Neural cell (in vitro differentiated cells): ENCODE measurements at regions not wholly inside any gene's neighbourhood (a gene's known extent, or its start where the extent isn't known, plus 50 kb on each side); places are given as distances from the start of the nearest gene placed in this dataset.

Source experiments
- H2AFZ ChIP-seq: fragments of 200-600, 300-800 bp; sonication (generic), shearing (Covaris generic); 2 replicates; pipeline ENCODE4 v1.6.0; 2014; ENCODE audit warnings: low read depth, mild to moderate bottlenecking, antibody characterized with exemption, low read length, moderate library complexity
- H3F3A ChIP-seq: fragments of 200-600 bp; shearing (Covaris generic); 2 replicates; pipeline ENCODE4 v1.6.1; 2016; ENCODE audit warnings: mild to moderate bottlenecking, moderate library complexity, mixed read lengths, antibody characterized with exemption, low read length; ENCODE audit not compliant: insufficient read depth, poor library complexity, severe bottlenecking
- H3K27ac ChIP-seq: fragments of 200-600, 300-800 bp; sonication (generic), shearing (Covaris generic); 2 replicates; pipeline ENCODE4 v1.5.1; 2014; ENCODE audit warnings: mild to moderate bottlenecking, low read length, moderate library complexity
- H3K27me3 ChIP-seq: fragments of 300-800, 200-600 bp; sonication (generic), shearing (Covaris generic); 2 replicates; pipeline ENCODE4 v1.6.0; 2014; ENCODE audit warnings: mild to moderate bottlenecking, low read depth, low read length, moderate library complexity; ENCODE audit not compliant: insufficient read depth
- H3K36me3 ChIP-seq: fragments of 300-800, 200-600 bp; sonication (generic), shearing (Covaris generic); 2 replicates; pipeline ENCODE4 v1.5.1; 2014; ENCODE audit warnings: mild to moderate bottlenecking, antibody characterized with exemption, low read length, moderate library complexity; ENCODE audit not compliant: insufficient read depth
- H3K4me2 ChIP-seq: fragments of 300-800, 200-600 bp; sonication (generic), shearing (Covaris generic); 2 replicates; pipeline ENCODE4 v1.6.0; 2014; ENCODE audit warnings: mild to moderate bottlenecking, low read length
- H3K4me3 ChIP-seq: fragments of 300-800, 200-600 bp; sonication (generic), shearing (Covaris generic); 2 replicates; pipeline ENCODE4 v1.5.1; 2014; ENCODE audit warnings: mild to moderate bottlenecking, low read length, moderate library complexity
- H3K79me2 ChIP-seq: fragments of 200-600 bp; shearing (Covaris generic); replicated peaks from 2 replicates; pipeline ENCODE4 v1.6.0; 2014; ENCODE audit warnings: mild to moderate bottlenecking, low read length, moderate library complexity; ENCODE audit not compliant: insufficient read depth
- H3K9ac ChIP-seq: fragments of 300-800, 200-600 bp; sonication (generic), shearing (Covaris generic); 2 replicates; pipeline ENCODE4 v1.6.1; 2016; ENCODE audit warnings: mild to moderate bottlenecking, low read length, mixed read lengths
- H3K9me2 ChIP-seq: fragments of 200-600 bp; shearing (Covaris generic); 2 replicates; pipeline ENCODE4 v1.6.1; 2016; ENCODE audit warnings: mild to moderate bottlenecking, low read length, mixed read lengths; ENCODE audit not compliant: insufficient read depth
- H3K9me3 ChIP-seq: fragments of 200-600, 300-800 bp; sonication (generic), shearing (Covaris generic); 2 replicates; pipeline ENCODE4 v1.6.1; 2016; ENCODE audit warnings: mild to moderate bottlenecking, mixed run types, low read length, moderate library complexity, mixed read lengths
- H4K20me1 ChIP-seq: fragments of 200-600 bp; shearing (Covaris generic); 2 replicates; pipeline ENCODE4 v1.6.1; 2016; ENCODE audit warnings: mild to moderate bottlenecking, mixed run types; ENCODE audit not compliant: insufficient read depth
- EP300 ChIP-seq: fragments of 450-650 bp; conservative IDR thresholded peaks from 2 replicates; pipeline ENCODE4 v1.6.1; 2014; ENCODE audit warnings: antibody characterized with exemption, mild to moderate bottlenecking, moderate library complexity; ENCODE audit not compliant: poor library complexity, severe bottlenecking
- EZH2 ChIP-seq: fragments of 200-600, 300-800 bp; shearing (Covaris generic), sonication (generic); IDR thresholded peaks from 2 replicates; pipeline ENCODE4 v1.6.1; 2014; ENCODE audit warnings: antibody characterized with exemption, low read length, borderline replicate concordance, mild to moderate bottlenecking; ENCODE audit not compliant: insufficient read depth, poor library complexity, severe bottlenecking
- MXI1 ChIP-seq: fragments of 450-650 bp; conservative IDR thresholded peaks from 2 replicates; pipeline ENCODE4 v1.6.1; 2014; ENCODE audit warnings: antibody characterized with exemption, mild to moderate bottlenecking; ENCODE audit not compliant: poor library complexity, severe bottlenecking
- POLR2AphosphoS5 ChIP-seq: IDR thresholded peaks from 2 replicates; pipeline ENCODE4 v1.6.1; 2012
- RAD21 ChIP-seq: fragments of 450-650 bp; conservative IDR thresholded peaks from 2 replicates; pipeline ENCODE4 v1.6.1; 2014; ENCODE audit warnings: antibody characterized with exemption, mild to moderate bottlenecking, moderate library complexity
- REST ChIP-seq: IDR thresholded peaks from 2 replicates; pipeline ENCODE4 v1.6.1; 2012; ENCODE audit warnings: borderline replicate concordance
- SMC3 ChIP-seq: fragments of 450-650 bp; conservative IDR thresholded peaks from 2 replicates; pipeline ENCODE4 v1.6.1; 2014; ENCODE audit warnings: antibody characterized with exemption, mild to moderate bottlenecking, moderate library complexity; ENCODE audit not compliant: poor library complexity
- TAF1 ChIP-seq: IDR thresholded peaks from 2 replicates; pipeline ENCODE4 v1.6.1; 2012; ENCODE audit warnings: low read depth
- TF ChIP-seq, protein P1 (sequence below): fragments of 450-650 bp; IDR thresholded peaks from 2 replicates; pipeline ENCODE4 v1.5.1; 2014; ENCODE audit warnings: antibody characterized with exemption, mild to moderate bottlenecking, moderate library complexity; ENCODE audit not compliant: poor library complexity, severe bottlenecking

DNA sequence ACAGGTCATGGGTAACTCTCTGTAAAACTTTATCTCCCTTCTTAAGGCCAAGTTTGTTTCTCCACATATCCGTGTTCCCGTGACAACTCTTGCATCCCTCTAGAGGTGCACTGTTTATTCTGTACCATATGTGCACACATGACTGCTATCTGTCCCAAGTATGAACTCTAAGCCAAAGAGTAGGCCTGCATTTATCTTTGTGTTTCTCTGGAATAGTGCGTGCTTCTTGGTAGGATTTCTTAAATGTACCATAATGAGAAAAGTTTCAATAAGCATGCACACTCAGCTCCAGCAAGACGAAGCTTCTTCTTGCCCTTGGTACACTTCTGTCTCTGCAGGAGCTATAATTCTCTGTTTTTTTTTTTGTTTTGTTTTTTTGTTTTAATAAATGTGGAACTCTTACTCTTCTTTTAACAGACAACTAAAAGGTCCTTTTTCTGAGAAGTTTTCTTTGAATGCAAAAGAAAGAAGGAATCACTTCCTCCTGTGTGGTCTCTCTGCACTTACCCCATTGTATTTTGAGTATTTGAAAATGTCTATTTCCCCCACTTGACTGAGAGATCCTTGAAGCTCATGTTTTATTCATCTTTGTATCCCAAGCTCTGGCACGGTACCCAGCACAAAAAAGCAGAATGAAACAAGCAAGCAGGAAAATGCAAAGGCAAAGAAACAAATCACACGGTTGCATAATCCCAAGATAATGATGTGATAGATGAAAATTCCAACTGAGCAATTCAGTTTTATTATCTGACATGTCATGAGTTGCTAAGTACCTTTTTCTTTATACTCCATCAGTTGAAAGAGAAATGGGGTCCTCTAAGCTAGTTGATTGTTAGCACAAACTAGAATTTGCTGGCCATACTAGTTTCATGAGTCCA is 521.9 kb upstream of the BOD1L1 start:
- H2AFZ ChIP-seq, result no peak overlapping the region
- H3K9me2 ChIP-seq, result no peaks in the 10 kb centered on the region
- no peaks in the 10 kb centered on the region for H3K79me2 ChIP-seq
- H4K20me1 ChIP-seq, result no peaks in the 10 kb centered on the region
- no peak overlapping the region for H3K9ac ChIP-seq
- H3K9me3 ChIP-seq, result no peaks in the 10 kb centered on the region
- TF ChIP-seq REST (no peak), POLR2AphosphoS5 (no peak), EP300 (no peak), SMC3 (no peak)
- no peaks in the 10 kb centered on the region for H3K27me3 ChIP-seq
- no peaks in the 10 kb centered on the region for H3K36me3 ChIP-seq
- H3K4me2 ChIP-seq, result no peak overlapping the region
- H3F3A ChIP-seq, result no peaks in the 10 kb centered on the region
- no peak overlapping the region for H3K27ac ChIP-seq
- no peak overlapping the region for H3K4me3 ChIP-seq

DNA sequence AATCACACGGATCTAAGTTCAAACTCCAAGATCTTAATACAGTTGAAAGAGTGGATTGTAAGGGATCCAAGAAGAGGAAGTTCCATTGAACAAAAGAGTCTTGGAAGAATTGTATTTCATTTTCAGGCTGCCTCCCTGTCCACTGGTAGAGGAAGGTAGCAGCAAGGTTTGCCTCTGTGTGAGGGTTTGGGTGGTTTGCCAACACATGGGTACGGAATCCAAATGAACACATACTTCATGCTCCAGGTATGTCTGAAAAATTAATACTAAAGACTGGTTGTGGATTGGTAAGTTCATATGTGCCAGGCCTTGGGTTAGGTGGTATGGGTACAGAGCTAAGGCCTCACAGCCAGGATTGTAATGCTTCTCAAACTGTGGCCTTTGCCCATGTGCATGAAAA is 523.6 kb upstream of the BOD1L1 start:
- Histone ChIP-seq H3K4me2 (no peak overlapping the region), H3K9ac (no peak overlapping the region), H3K79me2 (no peaks in the 10 kb centered on the region), H3K9me3 (no peaks in the 10 kb centered on the region), H3K27ac (no peak overlapping the region), H3K4me3 (no peak overlapping the region), H3K27me3 (no peaks in the 10 kb centered on the region), H3K36me3 (no peaks in the 10 kb centered on the region), H2AFZ (no peak overlapping the region), H3F3A (no peaks in the 10 kb centered on the region), H3K9me2 (no peaks in the 10 kb centered on the region), H4K20me1 (no peaks in the 10 kb centered on the region)
- TF ChIP-seq SMC3, result no peak
- TF ChIP-seq MXI1, result no peak
- no peak for TF ChIP-seq EZH2
- TF ChIP-seq EP300, result no peak
- no peak for TF ChIP-seq POLR2AphosphoS5
- no peak for TF ChIP-seq RAD21
- TF ChIP-seq, protein P1, sequence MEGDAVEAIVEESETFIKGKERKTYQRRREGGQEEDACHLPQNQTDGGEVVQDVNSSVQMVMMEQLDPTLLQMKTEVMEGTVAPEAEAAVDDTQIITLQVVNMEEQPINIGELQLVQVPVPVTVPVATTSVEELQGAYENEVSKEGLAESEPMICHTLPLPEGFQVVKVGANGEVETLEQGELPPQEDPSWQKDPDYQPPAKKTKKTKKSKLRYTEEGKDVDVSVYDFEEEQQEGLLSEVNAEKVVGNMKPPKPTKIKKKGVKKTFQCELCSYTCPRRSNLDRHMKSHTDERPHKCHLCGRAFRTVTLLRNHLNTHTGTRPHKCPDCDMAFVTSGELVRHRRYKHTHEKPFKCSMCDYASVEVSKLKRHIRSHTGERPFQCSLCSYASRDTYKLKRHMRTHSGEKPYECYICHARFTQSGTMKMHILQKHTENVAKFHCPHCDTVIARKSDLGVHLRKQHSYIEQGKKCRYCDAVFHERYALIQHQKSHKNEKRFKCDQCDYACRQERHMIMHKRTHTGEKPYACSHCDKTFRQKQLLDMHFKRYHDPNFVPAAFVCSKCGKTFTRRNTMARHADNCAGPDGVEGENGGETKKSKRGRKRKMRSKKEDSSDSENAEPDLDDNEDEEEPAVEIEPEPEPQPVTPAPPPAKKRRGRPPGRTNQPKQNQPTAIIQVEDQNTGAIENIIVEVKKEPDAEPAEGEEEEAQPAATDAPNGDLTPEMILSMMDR, result no peak
- no peak for TF ChIP-seq TAF1
- TF ChIP-seq REST, result no peak
